ENCODE measurements at regions not wholly inside any gene's neighbourhood (a gene's known extent, or its start where the extent isn't known, plus 50 kb on each side); places are given as distances from the start of the nearest gene placed in this dataset.
A peak's percentile ranks its signal among the peaks of the same experiment; 100 is the strongest.
"Not testable (repeated sequence)": the region's sequence is repeated elsewhere in the genome, so short reads cannot be mapped to it uniquely, and the experiment has no call there.

GRCh38 chr1:102365071-102365470, 368.3 kb upstream of the OLFM3 start:
- no peak for DNase-seq

DNA sequence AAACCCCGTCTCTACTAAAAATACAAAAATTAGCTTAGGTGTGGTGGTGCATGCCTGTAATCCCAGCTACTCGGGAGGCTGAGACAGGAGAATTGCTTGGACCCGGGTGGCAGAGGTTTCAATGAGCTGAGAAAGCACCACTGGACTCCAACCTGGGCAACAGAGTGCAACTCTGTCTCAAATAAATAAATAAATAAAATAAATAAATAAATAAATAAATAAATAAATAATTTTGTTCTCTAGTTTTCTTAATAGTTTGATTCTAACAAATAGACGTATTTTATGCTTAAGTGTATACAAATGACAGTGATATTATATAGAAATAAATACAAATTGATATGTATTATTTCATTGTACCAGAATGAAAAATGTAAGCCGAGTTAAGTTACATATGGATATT, 339.9 kb upstream of the OLFM3 start:
- DNase-seq, result no peak

DNA sequence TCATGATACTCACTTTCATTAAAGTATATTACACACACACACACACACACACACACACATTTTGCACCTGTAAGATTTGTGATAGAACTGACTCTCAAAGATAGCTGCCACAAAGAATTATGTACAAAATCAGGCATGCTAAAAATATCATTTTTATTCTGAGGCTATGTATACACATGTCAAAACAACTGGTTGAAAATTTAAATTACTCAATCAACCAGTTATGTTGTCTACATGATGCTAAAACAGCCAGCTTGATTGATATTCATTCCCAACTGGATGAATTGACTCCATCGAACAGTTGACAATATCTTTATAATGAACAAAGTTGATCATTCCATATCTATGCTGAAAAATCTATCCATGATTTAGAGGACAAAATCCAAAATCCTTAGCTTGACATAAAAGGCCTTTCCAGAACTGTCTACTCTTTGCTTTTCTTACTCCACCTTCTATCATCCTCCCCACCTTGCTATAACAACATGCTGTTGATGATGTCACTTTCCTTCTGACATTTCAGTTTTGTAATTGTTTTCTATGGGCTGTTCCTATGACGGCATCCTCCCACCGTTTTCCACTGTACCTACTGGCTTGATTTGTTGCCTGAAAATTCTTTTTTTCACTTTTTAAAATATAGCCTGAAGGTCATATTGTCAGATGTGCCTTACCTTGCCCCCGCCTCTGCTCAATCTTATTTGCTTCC, 321.5 kb upstream of the OLFM3 start:
- DNase-seq, result no peak

- no peak for DNase-seq
Observed at GRCh38 chr1:102315096-102315495, 318.4 kb upstream of the OLFM3 start.

DNA sequence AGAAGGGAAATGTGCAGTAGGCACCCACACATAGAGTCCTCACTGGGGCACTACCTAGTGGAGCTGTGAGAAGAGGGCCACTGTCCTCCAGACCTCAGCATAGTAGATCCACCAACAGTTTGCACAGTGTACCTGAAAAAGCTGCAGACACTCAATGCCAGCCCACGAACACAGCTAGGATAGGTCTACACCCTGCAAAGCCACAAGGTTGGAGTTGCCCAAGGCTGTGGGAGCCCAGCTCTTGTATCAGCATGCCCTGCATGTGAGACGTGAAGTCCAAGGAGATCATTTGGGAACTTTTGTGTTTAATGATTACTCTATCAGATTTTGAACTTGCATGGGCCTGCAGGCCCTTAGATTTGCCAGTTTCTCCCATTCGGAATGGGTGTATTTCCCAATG, 299.4 kb upstream of the OLFM3 start:
- DNase-seq, result no peak

DNA sequence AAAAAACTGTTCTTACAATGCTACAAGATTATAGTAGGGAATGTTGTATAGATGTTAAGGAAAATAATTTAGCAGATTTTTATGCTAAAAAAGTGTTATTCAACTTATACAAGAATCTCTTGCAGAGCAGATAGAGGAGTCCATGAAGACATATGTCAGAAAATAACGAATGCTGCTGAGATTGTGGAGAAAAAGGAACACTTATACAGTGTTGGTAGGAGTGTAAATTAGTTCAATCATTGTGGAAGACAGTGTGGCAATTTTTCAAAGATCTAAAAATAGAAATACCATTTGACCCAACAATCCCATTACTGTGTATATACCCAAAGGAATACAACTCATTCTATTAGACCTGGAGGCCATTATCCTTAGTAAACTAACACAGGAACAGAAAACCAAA, 286.2 kb upstream of the OLFM3 start:
- no peak for DNase-seq

GRCh38 chr1:102262994-102263393, 266.3 kb upstream of the OLFM3 start:
- DNase-seq, result no peak

DNA sequence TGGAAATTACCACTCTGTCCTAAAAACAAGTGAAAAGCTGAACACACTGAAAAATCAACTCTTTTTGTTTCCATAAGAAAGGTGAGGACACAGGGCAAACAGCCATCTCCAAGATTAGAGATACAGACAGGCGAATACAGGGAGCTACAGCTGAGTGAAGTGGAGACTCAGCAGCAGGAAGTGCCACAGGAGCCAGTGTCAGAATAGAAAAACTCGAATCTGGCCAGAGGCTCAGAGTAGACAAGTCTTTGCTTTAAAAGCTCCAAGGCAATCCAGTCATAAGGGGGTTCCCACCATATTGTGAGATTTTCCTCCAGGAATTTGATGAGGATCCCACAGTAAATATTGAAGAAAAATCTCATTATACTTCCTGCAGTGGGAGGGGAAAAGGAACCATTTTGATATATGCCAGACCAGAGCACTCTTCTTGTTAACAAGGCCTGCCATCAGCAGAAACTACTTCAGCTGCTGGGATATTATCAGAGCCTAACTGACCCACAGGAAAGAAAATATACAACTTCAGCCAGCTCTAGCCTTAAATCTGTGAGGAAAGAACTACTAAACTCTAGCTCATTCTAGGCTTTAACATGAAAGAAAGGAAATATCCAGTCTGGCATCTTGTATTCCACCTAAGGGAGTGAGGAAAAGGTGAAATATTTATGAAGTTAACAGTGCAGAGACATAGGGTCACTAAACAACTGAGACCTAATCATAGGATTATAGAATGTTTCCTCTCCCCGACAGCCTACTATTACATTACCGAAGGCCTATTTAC, 256.2 kb upstream of the OLFM3 start:
- no peak for DNase-seq

DNA sequence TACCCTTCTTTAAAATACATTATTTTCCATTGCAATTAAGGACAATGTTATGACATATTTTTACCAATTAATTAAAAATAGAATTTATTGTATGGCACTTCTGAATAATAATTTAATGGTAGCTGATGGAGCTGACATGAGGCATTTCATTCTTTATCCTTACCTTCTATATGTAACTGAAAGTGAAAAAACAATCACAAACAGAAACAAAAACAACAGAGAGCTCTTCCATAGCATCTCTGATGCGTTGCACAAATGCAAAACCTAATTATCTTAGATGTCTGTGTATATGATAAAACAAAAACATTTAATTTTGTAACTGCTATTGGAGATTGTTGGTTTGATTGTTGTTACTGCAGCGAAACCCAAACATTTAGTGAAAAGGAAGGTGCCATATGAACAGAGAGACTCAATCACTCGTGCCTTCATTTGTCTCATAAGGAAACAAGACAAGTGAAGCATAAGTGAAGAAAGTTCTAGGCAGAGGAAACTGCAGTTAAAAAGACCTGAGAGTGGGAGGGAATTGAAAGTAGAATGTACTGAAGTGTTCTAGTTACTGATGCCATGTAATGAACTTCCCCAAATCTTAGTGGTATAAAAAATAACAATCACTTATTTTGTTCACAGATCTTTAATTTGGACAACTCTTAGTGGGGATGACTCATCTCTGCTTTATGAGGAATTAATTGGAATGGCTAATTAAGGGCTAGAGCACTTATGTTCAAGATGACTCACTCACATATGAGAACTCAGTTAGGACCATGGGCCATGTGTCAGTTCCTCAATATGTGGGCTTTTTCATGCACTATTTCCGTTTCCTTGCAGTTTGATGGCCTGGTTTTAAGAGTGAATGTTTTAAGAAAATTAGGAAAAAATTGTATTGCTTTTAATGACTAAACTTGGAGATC, 245.0 kb upstream of the OLFM3 start:
- no peak for DNase-seq

DNA sequence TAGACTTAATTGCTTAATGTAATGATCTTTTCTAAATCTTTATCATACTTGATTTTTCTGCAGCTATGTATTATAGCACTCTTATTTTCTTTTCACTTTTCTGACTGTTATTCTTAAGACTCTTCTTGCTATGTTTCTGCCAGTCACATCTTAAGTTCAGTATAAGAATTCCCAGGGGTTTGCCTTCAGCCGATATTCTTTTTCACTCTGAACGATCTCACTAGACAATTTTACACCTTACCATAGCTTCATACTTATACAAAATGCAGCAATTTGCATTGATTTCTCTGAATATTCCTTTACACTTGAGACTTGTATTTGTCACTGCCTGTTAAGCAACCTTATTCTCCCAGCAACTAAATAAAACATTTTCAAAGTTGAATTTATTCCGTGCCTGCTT, 242.5 kb upstream of the OLFM3 start:
- no peak for DNase-seq

GRCh38 chr1:102234753-102235359, 238.1 kb upstream of the OLFM3 start:
- no peak for DNase-seq

GRCh38 chr1:102219463-102219862, 222.7 kb upstream of the OLFM3 start:
- DNase-seq, result no peak

GRCh38 chr1:102210891-102211290, 214.2 kb upstream of the OLFM3 start:
- not testable (repeated sequence) for DNase-seq

GRCh38 chr1:102191723-102192122, 195.0 kb upstream of the OLFM3 start:
- DNase-seq, result peak; percentile 15

- DNase-seq, result no peak
Observed at GRCh38 chr1:102190429-102190828, 193.7 kb upstream of the OLFM3 start.

DNA sequence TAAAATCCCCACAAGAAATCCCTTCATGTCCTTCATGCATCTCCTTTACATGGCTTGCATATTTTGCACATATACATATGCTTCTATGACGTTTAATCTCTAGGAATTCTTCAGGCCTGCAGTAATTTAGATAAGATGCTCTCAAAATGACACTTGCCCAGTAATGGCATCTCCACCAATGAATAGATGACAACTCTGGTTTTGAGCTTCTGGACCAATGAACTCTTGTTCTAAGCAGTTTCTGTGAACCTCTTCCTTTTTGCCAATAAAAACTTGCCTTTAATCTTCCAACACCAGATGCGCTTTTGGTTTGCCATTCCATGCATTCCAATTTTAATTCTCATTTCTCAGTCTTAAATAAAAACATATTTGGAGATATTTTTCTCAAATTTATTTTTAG, 189.8 kb upstream of the OLFM3 start:
- no peak for DNase-seq

- DNase-seq, result no peak
Observed at GRCh38 chr1:102185260-102185659, 188.5 kb upstream of the OLFM3 start.

- no peak for DNase-seq
Observed at GRCh38 chr1:102184477-102184876, 187.8 kb upstream of the OLFM3 start.

DNA sequence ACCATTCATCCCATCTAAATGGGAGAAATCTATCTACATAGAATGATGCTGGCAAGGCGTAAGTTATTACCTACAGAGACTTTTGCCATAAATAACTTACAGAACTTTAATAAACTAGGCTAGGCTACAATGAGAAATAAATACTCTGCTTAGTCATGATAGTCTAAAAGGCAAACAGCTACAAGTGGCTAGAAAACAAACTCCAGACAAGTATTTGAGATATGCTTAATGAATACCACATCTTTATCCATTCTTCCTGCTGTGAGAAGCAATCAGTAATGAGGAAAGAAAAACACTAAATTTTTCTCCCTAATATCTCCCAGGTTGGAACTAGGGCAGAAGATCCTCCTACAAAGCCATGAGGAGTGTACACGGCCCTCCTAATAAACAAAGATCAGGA, 187.0 kb upstream of the OLFM3 start:
- DNase-seq, result no peak

DNA sequence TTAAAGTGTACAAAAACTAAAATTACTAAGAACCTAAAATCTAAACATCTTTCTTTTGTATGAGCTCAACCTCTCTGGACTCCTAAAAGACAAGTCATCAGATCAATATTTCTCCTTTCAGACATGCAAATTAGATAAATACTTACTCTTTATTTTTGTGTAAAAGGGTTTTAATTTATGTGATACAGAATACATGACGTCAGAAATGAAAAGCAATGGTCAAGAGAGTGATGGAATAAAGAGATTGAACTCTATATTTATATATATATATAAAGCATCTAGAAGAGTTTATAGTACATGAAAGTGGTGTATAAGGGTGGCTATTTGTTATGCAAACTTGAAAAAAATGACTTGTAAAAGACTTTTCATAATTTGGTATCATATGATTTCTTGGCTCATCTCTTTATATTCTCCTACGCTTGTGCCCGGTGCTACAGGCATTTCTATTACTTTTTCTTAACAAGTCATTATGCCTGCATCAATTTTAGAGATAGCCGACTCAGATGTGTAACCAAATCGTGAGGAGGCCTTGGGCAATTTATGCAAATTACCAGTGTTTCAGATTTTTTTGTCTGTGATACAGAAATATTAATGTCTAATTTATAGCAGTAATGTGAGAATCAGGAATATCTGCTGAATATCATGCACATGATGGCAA, 186.0 kb upstream of the OLFM3 start:
- DNase-seq, result no peak

GRCh38 chr1:102181341-102181740, 184.6 kb upstream of the OLFM3 start:
- no peak for DNase-seq

GRCh38 chr1:102178480-102178879, 181.8 kb upstream of the OLFM3 start:
- DNase-seq, result no peak

Data from activated CD4-positive, alpha-beta T cell treated with anti-CD3 and anti-CD28 coated beads, Interleukin-10, Interleukin-2, amounts not matched to agents 100 ng/mL and 50 ng/mL, durations not matched to agents 16 hours and 8 hours (primary cell).